RWPE2 (cell line): ENCODE measurements at regions not wholly inside any gene's neighbourhood (a gene's known extent, or its start where the extent isn't known, plus 50 kb on each side); places are given as distances from the start of the nearest gene placed in this dataset.
"Not testable (repeated sequence)": the region's sequence is repeated elsewhere in the genome, so short reads cannot be mapped to it uniquely, and the experiment has no call there.

Experiments
- ATAC-seq: fragments of 200-7000 bp; cut with Tn5 transposase; 3 replicates; pipeline ENCODE4 v1.9.1; 2021; ENCODE audit warnings: low read depth
- DNase-seq: peaks from one replicate; pipeline ENCODE4 v3.0.0-alpha.2; 2020; ENCODE audit warnings: low spot score
- H3K27ac ChIP-seq: fragments of 450-650 bp; 2 replicates; pipeline ENCODE4 v1.5.1; 2017; ENCODE audit warnings: mild to moderate bottlenecking; ENCODE audit not compliant: poor library complexity, severe bottlenecking
- H3K27me3 ChIP-seq: fragments of 250-450 bp; sonication (Bioruptor Pico); 2 replicates; pipeline ENCODE4 v1.5.1; 2021; ENCODE audit warnings: mild to moderate bottlenecking, moderate library complexity; ENCODE audit not compliant: insufficient read depth, poor library complexity, severe bottlenecking
- H3K36me3 ChIP-seq: fragments of 250-450 bp; sonication (Bioruptor Pico); 2 replicates; pipeline ENCODE4 v1.5.1; 2020; ENCODE audit warnings: low read depth, mild to moderate bottlenecking, moderate library complexity
- H3K4me1 ChIP-seq: fragments of 250-450 bp; sonication (Bioruptor Pico); 2 replicates; pipeline ENCODE4 v1.5.1; 2021; ENCODE audit warnings: mild to moderate bottlenecking, moderate library complexity; ENCODE audit not compliant: insufficient read depth, poor library complexity, severe bottlenecking
- H3K4me3 ChIP-seq: fragments of 250-450 bp; sonication (Bioruptor Pico); 2 replicates; pipeline ENCODE4 v1.5.1; 2021; ENCODE audit warnings: mild to moderate bottlenecking, moderate library complexity; ENCODE audit not compliant: severe bottlenecking
- H3K9me3 ChIP-seq: fragments of 250-450 bp; sonication (Bioruptor Pico); 2 replicates; pipeline ENCODE4 v1.5.1; 2021; ENCODE audit warnings: mild to moderate bottlenecking, moderate library complexity; ENCODE audit not compliant: severe bottlenecking
- TF ChIP-seq, protein P1 (sequence below): fragments of 450-650 bp; IDR thresholded peaks from one replicate; pipeline ENCODE4 v1.5.1; 2017; ENCODE audit warnings: mild to moderate bottlenecking, moderate library complexity; ENCODE audit not compliant: poor library complexity, severe bottlenecking

GRCh38 chr4:111441687-111442086, 703.6 kb upstream of the FAM241A start:
- Histone ChIP-seq H3K36me3 (no peaks in the 10 kb centered on the region), H3K4me1 (no peaks in the 10 kb centered on the region), H3K27me3 (no peaks in the 10 kb centered on the region), H3K27ac (no peak overlapping the region), H3K9me3 (no peaks in the 10 kb centered on the region), H3K4me3 (no peak overlapping the region)
- DNase-seq (no peak), ATAC-seq (no peak)
- TF ChIP-seq, protein P1, sequence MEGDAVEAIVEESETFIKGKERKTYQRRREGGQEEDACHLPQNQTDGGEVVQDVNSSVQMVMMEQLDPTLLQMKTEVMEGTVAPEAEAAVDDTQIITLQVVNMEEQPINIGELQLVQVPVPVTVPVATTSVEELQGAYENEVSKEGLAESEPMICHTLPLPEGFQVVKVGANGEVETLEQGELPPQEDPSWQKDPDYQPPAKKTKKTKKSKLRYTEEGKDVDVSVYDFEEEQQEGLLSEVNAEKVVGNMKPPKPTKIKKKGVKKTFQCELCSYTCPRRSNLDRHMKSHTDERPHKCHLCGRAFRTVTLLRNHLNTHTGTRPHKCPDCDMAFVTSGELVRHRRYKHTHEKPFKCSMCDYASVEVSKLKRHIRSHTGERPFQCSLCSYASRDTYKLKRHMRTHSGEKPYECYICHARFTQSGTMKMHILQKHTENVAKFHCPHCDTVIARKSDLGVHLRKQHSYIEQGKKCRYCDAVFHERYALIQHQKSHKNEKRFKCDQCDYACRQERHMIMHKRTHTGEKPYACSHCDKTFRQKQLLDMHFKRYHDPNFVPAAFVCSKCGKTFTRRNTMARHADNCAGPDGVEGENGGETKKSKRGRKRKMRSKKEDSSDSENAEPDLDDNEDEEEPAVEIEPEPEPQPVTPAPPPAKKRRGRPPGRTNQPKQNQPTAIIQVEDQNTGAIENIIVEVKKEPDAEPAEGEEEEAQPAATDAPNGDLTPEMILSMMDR = no peak

- H3K36me3 ChIP-seq, H3K27me3 ChIP-seq, H3K9me3 ChIP-seq, DNase-seq, H3K4me1 ChIP-seq, H3K4me3 ChIP-seq, ATAC-seq, H3K27ac ChIP-seq: not testable (repeated sequence)
Observed at GRCh38 chr4:111444836-111445235, 700.4 kb upstream of the FAM241A start.

GRCh38 chr4:111449657-111450056, 695.6 kb upstream of the FAM241A start:
- Histone ChIP-seq H3K36me3 (no peaks in the 10 kb centered on the region), H3K4me3 (no peak overlapping the region), H3K9me3 (no peaks in the 10 kb centered on the region), H3K27me3 (no peaks in the 10 kb centered on the region), H3K27ac (no peak overlapping the region), H3K4me1 (peaks cover 16% of the 10 kb centered on the region)
- TF ChIP-seq, protein P1 = no peak
- peak; percentile 98 for ATAC-seq
- DNase-seq = no peak

- H3K4me1 ChIP-seq = peaks cover 16% of the 10 kb centered on the region
- no peak overlapping the region for H3K4me3 ChIP-seq
- no peaks in the 10 kb centered on the region for H3K36me3 ChIP-seq
- TF ChIP-seq, protein P1 = no peak
- no peak overlapping the region for H3K27ac ChIP-seq
- no peak for DNase-seq
- peak; percentile 44; the same call in 1 of the 3 replicates for ATAC-seq
- no peaks in the 10 kb centered on the region for H3K9me3 ChIP-seq
- no peaks in the 10 kb centered on the region for H3K27me3 ChIP-seq
Observed at GRCh38 chr4:111450867-111451266, 694.4 kb upstream of the FAM241A start.

DNA sequence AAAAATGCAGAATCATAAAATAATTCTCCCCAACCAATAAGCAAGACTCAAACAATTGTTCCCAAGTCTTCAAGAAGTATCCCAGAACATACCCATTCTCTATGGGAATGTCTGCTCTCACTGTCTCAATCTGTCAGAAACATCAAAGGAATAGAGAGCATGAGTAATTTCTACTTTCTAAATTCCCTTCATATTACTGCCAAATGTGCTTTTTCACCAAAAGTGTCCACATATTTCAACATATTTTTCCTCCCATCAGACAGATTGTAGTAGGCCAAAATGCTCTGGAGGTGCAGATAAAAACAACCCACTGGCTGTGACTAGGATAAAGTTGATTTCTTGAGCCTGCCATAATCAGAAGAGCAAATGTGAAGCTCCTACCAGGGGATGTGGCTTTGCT, 692.0 kb upstream of the FAM241A start:
- H3K9me3 ChIP-seq = no peaks in the 10 kb centered on the region
- no peak for DNase-seq
- peaks cover 16% of the 10 kb centered on the region for H3K4me1 ChIP-seq
- ATAC-seq = no peak
- H3K4me3 ChIP-seq = no peak overlapping the region
- H3K27ac ChIP-seq = no peak overlapping the region
- TF ChIP-seq, protein P1 = no peak
- H3K27me3 ChIP-seq = no peaks in the 10 kb centered on the region
- no peaks in the 10 kb centered on the region for H3K36me3 ChIP-seq
